ENCODE measurements at regions not wholly inside any gene's neighbourhood (a gene's known extent, or its start where the extent isn't known, plus 50 kb on each side); places are given as distances from the start of the nearest gene placed in this dataset.
"Not testable (repeated sequence)": the region's sequence is repeated elsewhere in the genome, so short reads cannot be mapped to it uniquely, and the experiment has no call there.

DNA sequence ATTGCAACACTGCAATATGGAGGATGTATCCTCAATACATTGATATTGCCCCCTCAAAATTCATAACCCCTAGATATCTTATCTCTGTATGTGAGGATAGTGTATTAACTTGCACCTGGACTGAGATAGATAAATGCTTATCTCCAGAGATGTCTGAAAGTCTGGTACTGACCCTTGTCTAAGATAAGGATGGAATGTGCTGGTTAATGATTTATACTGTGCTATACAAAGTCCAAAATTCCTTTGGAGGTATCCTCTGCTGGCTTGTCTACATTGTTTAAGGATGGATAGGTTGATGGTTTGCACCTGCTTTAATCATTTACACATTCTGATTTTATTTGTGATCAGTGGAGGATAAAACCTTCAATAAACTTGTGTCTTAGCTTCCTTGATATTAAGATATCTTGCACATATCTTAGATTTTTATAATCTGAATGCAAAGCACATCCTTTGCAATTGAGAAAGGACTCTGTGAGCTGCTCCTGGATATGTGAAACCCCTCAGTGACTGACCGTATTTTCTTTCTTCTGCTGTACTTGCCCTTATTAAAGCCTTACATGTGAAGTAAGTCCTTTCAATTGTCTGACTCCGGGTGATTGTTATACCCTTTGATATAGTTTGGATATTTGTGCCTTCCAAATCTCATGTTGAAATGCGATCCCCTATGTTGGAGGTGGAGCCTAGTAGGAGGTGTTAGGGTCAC is 430.3 kb upstream of the MAOA start:
- ATAC-seq (no peak), DNase-seq (ENCODE audit: low spot score in 2 of 2) (no peak)
- Mint-ChIP-seq H3K36me3 (peaks cover 0 to 5% of the 10 kb centered on the region in 2 donors), H3K9me3 (peaks cover 0 to 1% of the 10 kb centered on the region in 2 donors), H3K27ac (no peak overlapping the region)

DNA sequence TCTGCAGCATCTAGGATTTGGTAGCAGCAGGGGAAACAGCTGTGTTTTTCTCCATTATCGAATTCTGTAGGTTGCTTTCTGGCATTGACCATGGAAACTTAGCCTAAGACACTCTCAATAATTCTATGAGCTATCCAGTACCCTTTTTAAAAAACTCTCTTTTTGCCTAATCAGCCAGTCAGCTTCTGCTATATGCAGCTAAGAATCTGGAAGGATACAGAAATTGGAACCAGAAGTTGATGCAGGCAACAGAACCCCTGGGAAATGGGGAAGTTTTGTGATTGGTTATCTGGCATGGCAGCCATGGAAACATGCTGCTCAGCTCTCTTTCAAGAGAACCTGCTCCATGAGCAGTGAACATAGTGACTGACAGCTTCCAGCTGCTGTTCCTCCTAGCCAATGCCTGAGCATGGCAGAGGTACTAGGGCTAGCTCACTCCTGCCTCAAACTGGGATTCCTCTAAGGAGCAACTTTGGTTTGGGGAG is 417.6 kb upstream of the MAOA start:
- DNase-seq (ENCODE audit: low spot score in 2 of 2) = no peak
- Mint-ChIP-seq H3K36me3 (no peaks in the 10 kb centered on the region), H3K27ac (no peak overlapping the region), H3K9me3 (no peaks in the 10 kb centered on the region)
- ATAC-seq = no peak

- H3K36me3 Mint-ChIP-seq = no peaks in the 10 kb centered on the region
- H3K27ac Mint-ChIP-seq = no peak overlapping the region
- ATAC-seq (no peak), DNase-seq (ENCODE audit: low spot score in 2 of 2) (no peak)
- no peaks in the 10 kb centered on the region for H3K9me3 Mint-ChIP-seq
Observed at GRCh38 chrX:43239356-43239755, 416.7 kb upstream of the MAOA start.

GRCh38 chrX:43255596-43255995 is 400.5 kb upstream of the MAOA start:
- H3K9me3 Mint-ChIP-seq = peaks cover 4 to 16% of the 10 kb centered on the region in 2 donors
- H3K27ac Mint-ChIP-seq = no peak overlapping the region
- no peak for DNase-seq (ENCODE audit: low spot score in 2 of 2)
- peaks cover 0 to 15% of the 10 kb centered on the region in 2 donors for H3K36me3 Mint-ChIP-seq
- no peak for ATAC-seq

GRCh38 chrX:43266487-43266886 is 389.6 kb upstream of the MAOA start:
- Mint-ChIP-seq H3K36me3 (peaks cover 0 to 11% of the 10 kb centered on the region in 2 donors), H3K9me3 (peaks cover 0 to 6% of the 10 kb centered on the region in 2 donors), H3K27ac (no peak overlapping the region)
- ATAC-seq (peak in 1 of 2 donors; percentile 53), DNase-seq (ENCODE audit: low spot score in 2 of 2) (no peak)

DNA sequence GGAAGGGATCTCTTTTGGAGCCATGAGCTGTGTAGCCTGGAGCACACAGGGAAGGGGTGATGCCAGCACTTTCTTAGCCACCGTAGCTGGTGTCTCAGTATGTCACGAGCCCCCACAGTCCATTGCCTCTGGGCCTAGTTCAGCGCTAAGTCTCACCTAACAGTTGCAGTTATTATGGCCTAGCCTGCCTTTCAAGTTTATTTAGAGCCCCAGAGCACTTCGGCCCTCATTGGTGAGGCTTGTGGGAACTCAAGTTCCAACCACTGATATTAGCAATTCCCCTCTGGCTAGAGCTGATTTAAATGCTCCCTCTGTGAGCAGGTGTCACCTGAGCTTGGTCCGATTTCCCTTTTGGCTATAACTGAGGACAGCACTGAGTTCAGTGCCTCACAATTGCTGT is 388.4 kb upstream of the MAOA start:
- peaks cover 0 to 6% of the 10 kb centered on the region in 2 donors for H3K9me3 Mint-ChIP-seq

DNA sequence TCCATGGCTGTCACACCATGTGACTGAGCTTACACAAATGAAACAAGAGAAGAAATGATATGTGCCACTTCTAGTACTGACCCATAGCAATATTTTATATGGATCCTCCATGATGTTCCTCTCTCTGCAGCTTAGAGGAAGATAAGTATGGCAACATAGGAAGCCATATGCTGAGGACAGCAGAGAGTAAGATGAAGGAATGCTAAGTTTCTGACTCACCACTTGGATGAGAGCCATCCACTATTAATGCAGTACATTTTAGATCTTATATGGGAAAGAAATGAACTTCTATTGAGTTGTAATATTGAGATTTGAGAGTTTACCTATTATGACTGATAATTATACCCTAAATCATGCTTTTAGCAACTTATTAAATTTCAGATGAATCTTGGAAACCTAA is 386.9 kb upstream of the MAOA start:
- peaks cover 0 to 6% of the 10 kb centered on the region in 2 donors for H3K9me3 Mint-ChIP-seq
- H3K27ac Mint-ChIP-seq = no peak overlapping the region
- DNase-seq (ENCODE audit: low spot score in 2 of 2) (no peak), ATAC-seq (no peak)
- peaks cover 0 to 11% of the 10 kb centered on the region in 2 donors for H3K36me3 Mint-ChIP-seq

More for the DNA sequence above, 388.4 kb upstream of the MAOA start:
- H3K27ac Mint-ChIP-seq = no peak overlapping the region
- ATAC-seq = no peak
- H3K36me3 Mint-ChIP-seq = peaks cover 0 to 11% of the 10 kb centered on the region in 2 donors
- no peak for DNase-seq (ENCODE audit: low spot score in 2 of 2)

- no peak for ATAC-seq
- Mint-ChIP-seq H3K9me3 (peaks cover 3 to 4% of the 10 kb centered on the region in 2 donors), H3K36me3 (no peaks in the 10 kb centered on the region), H3K27ac (no peak overlapping the region)
- DNase-seq (ENCODE audit: low spot score in 2 of 2) = no peak
Observed at GRCh38 chrX:43277879-43278278, 378.2 kb upstream of the MAOA start.

- Mint-ChIP-seq H3K36me3 (no peaks in the 10 kb centered on the region), H3K27ac (no peak overlapping the region), H3K9me3 (peaks cover 7% of the 10 kb centered on the region in 2 donors)
- no peak for DNase-seq (ENCODE audit: low spot score in 2 of 2)
- ATAC-seq = no peak
Observed at GRCh38 chrX:43278440-43278839, 377.7 kb upstream of the MAOA start.

GRCh38 chrX:43279341-43279808 is 376.7 kb upstream of the MAOA start:
- H3K9me3 Mint-ChIP-seq = peaks cover 7% of the 10 kb centered on the region in 2 donors
- H3K36me3 Mint-ChIP-seq = no peaks in the 10 kb centered on the region
- no peak for DNase-seq (ENCODE audit: low spot score in 2 of 2)
- no peak overlapping the region for H3K27ac Mint-ChIP-seq
- no peak for ATAC-seq

GRCh38 chrX:43283187-43283586 is 372.9 kb upstream of the MAOA start:
- no peak for ATAC-seq
- Mint-ChIP-seq H3K9me3 (peaks cover 7% of the 10 kb centered on the region in 2 donors), H3K36me3 (no peaks in the 10 kb centered on the region), H3K27ac (no peak overlapping the region)
- no peak for DNase-seq (ENCODE audit: low spot score in 2 of 2)

GRCh38 chrX:43311625-43312024 is 344.5 kb upstream of the MAOA start:
- not testable (repeated sequence) for H3K27ac Mint-ChIP-seq; H3K36me3 Mint-ChIP-seq; ATAC-seq; H3K9me3 Mint-ChIP-seq; DNase-seq (ENCODE audit: low spot score in 2 of 2)

DNA sequence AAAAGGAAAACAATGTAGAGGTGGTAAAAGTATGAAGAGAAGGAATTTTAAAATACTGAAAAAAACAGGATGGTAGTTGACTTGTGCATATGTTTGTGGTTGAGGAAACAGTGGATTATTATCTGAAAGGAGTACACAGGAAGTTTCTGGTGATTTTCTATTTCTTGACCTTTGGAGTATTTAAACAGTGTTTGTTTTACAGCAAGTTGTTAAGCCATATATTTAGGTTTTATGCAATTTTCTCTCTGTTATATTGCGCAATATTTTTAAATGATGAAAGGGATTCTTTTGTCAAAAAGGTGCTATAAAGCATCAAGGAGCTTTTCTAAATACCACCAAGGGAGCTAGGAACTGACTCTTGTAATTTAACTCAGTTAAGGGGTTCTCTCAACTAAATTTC is 343.1 kb upstream of the MAOA start:
- no peaks in the 10 kb centered on the region for H3K36me3 Mint-ChIP-seq
- H3K27ac Mint-ChIP-seq = no peak overlapping the region
- no peaks in the 10 kb centered on the region for H3K9me3 Mint-ChIP-seq
- no peak for DNase-seq (ENCODE audit: low spot score in 2 of 2)
- ATAC-seq = no peak

GRCh38 chrX:43314525-43314924 is 341.6 kb upstream of the MAOA start:
- DNase-seq (ENCODE audit: low spot score in 2 of 2) = no peak
- no peaks in the 10 kb centered on the region for H3K9me3 Mint-ChIP-seq
- H3K27ac Mint-ChIP-seq = no peak overlapping the region
- no peak for ATAC-seq
- H3K36me3 Mint-ChIP-seq = no peaks in the 10 kb centered on the region

- Mint-ChIP-seq H3K9me3 (no peaks in the 10 kb centered on the region), H3K36me3 (no peaks in the 10 kb centered on the region), H3K27ac (no peak overlapping the region)
- ATAC-seq (no peak), DNase-seq (ENCODE audit: low spot score in 2 of 2) (no peak)
Observed at GRCh38 chrX:43315622-43316021, 340.5 kb upstream of the MAOA start.

DNA sequence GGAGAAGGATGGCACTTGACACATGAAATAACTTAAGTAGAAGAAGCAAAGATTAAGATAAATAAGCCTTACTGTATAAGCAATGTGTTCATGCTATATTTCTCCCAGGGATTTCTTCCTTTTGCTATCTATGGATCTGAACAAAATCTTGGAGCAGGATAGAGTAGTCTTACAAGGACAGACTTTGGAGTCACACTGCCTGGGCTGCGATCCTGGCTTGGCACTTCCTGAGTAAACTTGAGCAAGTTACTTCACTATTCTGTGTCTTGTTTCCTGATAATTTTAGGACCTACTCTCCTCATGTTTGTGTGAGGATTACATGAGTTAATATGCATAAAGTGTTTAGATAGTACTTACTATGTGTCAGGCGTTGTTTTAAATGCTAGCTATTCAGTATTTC is 340.0 kb upstream of the MAOA start:
- Mint-ChIP-seq H3K36me3 (no peaks in the 10 kb centered on the region), H3K27ac (no peak overlapping the region), H3K9me3 (no peaks in the 10 kb centered on the region)
- DNase-seq (ENCODE audit: low spot score in 2 of 2) (no peak), ATAC-seq (no peak)

DNA sequence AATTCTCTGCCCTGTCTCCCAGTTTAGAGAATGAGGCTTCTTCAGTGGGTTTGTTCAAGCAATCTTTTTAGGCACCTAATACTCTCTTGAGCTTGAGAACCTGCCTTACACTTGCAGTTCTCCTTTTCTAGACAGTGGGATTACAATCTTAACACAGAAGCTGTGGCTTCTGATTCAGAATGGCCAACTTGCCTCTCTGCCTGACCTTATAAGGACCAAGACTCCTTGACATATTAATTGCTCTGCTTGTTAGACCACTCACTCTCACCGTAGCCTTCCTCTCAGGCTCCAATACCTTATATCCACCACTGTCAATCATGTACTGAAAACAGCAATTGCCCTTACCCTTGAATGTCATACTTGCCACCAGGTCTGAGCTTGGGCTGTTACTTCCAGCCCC is 338.7 kb upstream of the MAOA start:
- peaks cover 0 to 3% of the 10 kb centered on the region in 2 donors for H3K9me3 Mint-ChIP-seq

DNA sequence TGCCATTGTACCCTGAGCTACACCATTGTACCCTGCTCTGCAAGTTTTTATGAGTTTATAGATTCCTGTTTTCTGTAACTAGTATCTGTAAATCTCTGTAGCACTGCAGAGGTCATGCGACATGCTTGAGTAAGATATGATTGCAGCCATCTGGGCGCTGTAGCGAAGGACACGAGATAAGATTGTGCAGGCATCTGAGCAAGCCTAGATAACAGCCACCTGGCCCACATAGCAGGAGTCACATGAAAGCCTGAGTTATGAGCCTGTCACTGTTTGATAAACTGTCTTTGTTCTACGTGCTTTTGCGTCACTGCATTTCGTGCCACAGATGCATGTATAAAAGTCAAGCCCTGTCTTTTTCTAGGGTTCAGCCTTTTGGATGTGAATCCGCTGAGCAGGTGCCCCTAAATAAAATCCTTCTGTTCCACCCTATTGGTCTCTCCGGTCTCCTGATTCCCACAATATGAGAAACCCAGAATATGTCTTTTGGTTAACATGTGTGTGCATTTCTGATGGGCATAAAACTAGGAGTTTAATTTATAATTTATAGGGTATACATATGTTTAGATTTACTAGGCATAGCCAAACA is 327.6 kb upstream of the MAOA start:
- Mint-ChIP-seq H3K36me3 (peaks cover 2 to 12% of the 10 kb centered on the region in 2 donors), H3K27ac (no peak overlapping the region), H3K9me3 (peaks cover 0 to 2% of the 10 kb centered on the region in 2 donors)
- ATAC-seq = no peak
- no peak for DNase-seq (ENCODE audit: low spot score in 2 of 2)

More for the DNA sequence above, 338.7 kb upstream of the MAOA start:
- ATAC-seq (no peak), DNase-seq (ENCODE audit: low spot score in 2 of 2) (no peak)
- H3K27ac Mint-ChIP-seq = no peak overlapping the region
- peaks cover 0 to 5% of the 10 kb centered on the region in 2 donors for H3K36me3 Mint-ChIP-seq
